Sigmoid colon (tissue), 6 donors: ENCODE measurements at regions not wholly inside any gene's neighbourhood (a gene's known extent, or its start where the extent isn't known, plus 50 kb on each side); places are given as distances from the start of the nearest gene placed in this dataset.

ENCODE experiments used
- DNase-seq: peaks from one replicate; pipeline ENCODE4 v3.0.0-alpha.2; 2019
- H3K27ac ChIP-seq, 4 donors: fragments of 200-600 bp; sonication (generic); one replicate each; pipeline ENCODE4 v1.5.1; 2016 to 2019; ENCODE audit warnings: mild to moderate bottlenecking in 1 of 4
- H3K27me3 ChIP-seq, 3 donors: fragments of 200-600 bp; sonication (generic); one replicate each; pipeline ENCODE4 v1.5.1; 2019; ENCODE audit warnings: mild to moderate bottlenecking in 1 of 3
- H3K36me3 ChIP-seq, 4 donors: fragments of 200-600 bp; sonication (generic); one replicate each; pipeline ENCODE4 v1.5.1; 2016 to 2019
- H3K4me1 ChIP-seq, 4 donors: fragments of 200-600 bp; sonication (generic); one replicate each; pipeline ENCODE4 v1.5.1; 2017 to 2019
- H3K4me3 ChIP-seq, 4 donors: fragments of 200-600 bp; sonication (generic); one replicate each; pipeline ENCODE4 v1.5.1; 2017 to 2019; ENCODE audit warnings: mild to moderate bottlenecking in 2 of 4, moderate library complexity in 1 of 4
- H3K9me3 ChIP-seq, 4 donors: fragments of 200-600 bp in 3 of 4; sonication (generic) in 3 of 4; one replicate each; pipeline versions ENCODE4 v1.5.1 to v1.6.1; 2013 to 2019
- EP300 ChIP-seq, 4 donors: sonication (generic); formaldehyde crosslinking; IDR thresholded peaks; one replicate each; pipeline ENCODE4 v1.6.1; 2017; ENCODE audit warnings: antibody characterized with exemption in 4 of 4
- POLR2A ChIP-seq, 2 donors: fragments of 450-650 bp; IDR thresholded peaks; one replicate each; pipeline ENCODE4 v1.6.1; 2016; ENCODE audit warnings: antibody characterized with exemption in 2 of 2, mild to moderate bottlenecking in 2 of 2, moderate library complexity in 2 of 2
- POLR2AphosphoS5 ChIP-seq, 4 donors: sonication (generic); formaldehyde crosslinking; IDR thresholded peaks; one replicate each; pipeline ENCODE4 v1.6.1; 2017; ENCODE audit warnings: antibody characterized with exemption in 4 of 4
- WGBS, 2 donors: extraction: QIAGEN DNeasy Blood & Tissue Kit; methylation state at CpG; one replicate each; pipeline ENCODE4 v1.1.7; 2013; 5-methylcytosine and 5-hydroxymethylcytosine counted together
- intact Hi-C: fragments of 100-400 bp; cut with DNase I; formaldehyde crosslinking; loops from one replicate; pipeline ENCODE4 v1.15.1; 2023
- TF ChIP-seq, protein P1 (sequence below), 4 experiments: fragments of 450-650 bp in 3 of 4; fragments of 200-600 bp in 1 of 4; IDR thresholded peaks; one replicate each; pipeline ENCODE4 v1.5.1; 2016 to 2019; ENCODE audit warnings: antibody characterized with exemption in 4 of 4, mild to moderate bottlenecking in 3 of 4, moderate library complexity in 2 of 4
- donor health status: healthy with polysubstance abuse.
- donor health status: healthy.

DNA sequence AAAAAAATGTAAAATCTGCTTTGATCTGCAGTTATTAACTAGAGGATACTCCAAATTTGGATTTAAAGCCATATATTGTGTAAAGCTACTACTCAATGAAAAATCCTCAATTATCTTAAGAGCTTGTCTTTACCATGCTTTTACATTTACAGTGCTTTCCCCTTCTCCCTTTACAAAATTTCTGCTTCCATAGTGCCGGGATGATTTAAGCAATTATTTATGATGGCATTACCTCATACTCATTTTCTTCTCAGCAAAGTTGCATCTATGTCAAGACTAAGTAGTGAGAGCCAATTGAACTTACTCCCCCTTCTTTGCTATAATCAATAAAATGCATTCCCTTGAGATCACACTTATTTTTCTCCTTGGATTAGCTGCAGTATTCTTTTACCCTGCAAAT is 505.4 kb upstream of the AGA start:
- no peaks in the 10 kb centered on the region for H3K4me1 ChIP-seq
- no peaks in the 10 kb centered on the region for H3K9me3 ChIP-seq
- H3K4me3 ChIP-seq: no peak overlapping the region
- no peaks in the 10 kb centered on the region for H3K36me3 ChIP-seq
- DNase-seq: no peak
- H3K27ac ChIP-seq: no peak overlapping the region
- intact Hi-C loops: no loop called here
- TF ChIP-seq, protein P1, sequence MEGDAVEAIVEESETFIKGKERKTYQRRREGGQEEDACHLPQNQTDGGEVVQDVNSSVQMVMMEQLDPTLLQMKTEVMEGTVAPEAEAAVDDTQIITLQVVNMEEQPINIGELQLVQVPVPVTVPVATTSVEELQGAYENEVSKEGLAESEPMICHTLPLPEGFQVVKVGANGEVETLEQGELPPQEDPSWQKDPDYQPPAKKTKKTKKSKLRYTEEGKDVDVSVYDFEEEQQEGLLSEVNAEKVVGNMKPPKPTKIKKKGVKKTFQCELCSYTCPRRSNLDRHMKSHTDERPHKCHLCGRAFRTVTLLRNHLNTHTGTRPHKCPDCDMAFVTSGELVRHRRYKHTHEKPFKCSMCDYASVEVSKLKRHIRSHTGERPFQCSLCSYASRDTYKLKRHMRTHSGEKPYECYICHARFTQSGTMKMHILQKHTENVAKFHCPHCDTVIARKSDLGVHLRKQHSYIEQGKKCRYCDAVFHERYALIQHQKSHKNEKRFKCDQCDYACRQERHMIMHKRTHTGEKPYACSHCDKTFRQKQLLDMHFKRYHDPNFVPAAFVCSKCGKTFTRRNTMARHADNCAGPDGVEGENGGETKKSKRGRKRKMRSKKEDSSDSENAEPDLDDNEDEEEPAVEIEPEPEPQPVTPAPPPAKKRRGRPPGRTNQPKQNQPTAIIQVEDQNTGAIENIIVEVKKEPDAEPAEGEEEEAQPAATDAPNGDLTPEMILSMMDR (IDR thresholded peaks at IDR 0.05): no peak
- no peak for TF ChIP-seq EP300 (IDR thresholded peaks at IDR 0.05)
- WGBS, 2 donors: 92 to 94% methylated on average over 1 of the region's 1 CpG
- no peaks in the 10 kb centered on the region for H3K27me3 ChIP-seq

GRCh38 chr4:177948853-177949252 is 506.6 kb upstream of the AGA start:
- DNase-seq: no peak
- Histone ChIP-seq H3K27ac (no peak overlapping the region), H3K4me1 (no peaks in the 10 kb centered on the region), H3K4me3 (no peak overlapping the region), H3K36me3 (no peaks in the 10 kb centered on the region), H3K9me3 (no peaks in the 10 kb centered on the region), H3K27me3 (no peaks in the 10 kb centered on the region)
- TF ChIP-seq POLR2A (IDR thresholded peaks at IDR 0.05): no peak
- TF ChIP-seq, protein P1 (IDR thresholded peaks at IDR 0.05): no peak
- TF ChIP-seq POLR2AphosphoS5 (IDR thresholded peaks at IDR 0.05): no peak
- TF ChIP-seq EP300 (IDR thresholded peaks at IDR 0.05): no peak
- 26 to 67% methylated on average over 4 of the region's 4 CpGs for WGBS, 2 donors
- intact Hi-C loops: no loop called here

DNA sequence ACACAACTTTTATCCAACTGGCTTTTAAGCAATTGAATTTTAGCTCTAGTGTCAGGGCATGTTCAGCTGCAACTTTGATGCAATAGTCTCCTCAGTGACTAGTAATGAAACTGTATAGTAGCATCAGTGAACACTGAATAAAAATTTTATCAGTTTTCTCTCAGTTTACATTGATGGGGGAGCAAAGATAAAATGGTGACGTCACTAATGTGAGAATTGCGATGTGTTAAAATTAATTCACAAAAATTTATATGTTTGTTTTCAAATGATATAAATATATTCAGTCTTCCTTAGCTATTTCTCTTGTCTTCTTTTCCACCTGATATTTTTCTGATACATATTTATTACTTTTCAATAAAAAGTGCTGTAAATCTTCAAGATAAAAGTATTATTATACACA is 508.8 kb upstream of the AGA start:
- 93 to 98% methylated on average over 2 of the region's 2 CpGs for WGBS, 2 donors
- intact Hi-C loops: no loop called here
- no peak for DNase-seq
- no peaks in the 10 kb centered on the region for H3K4me1 ChIP-seq
- no peak for TF ChIP-seq POLR2A (IDR thresholded peaks at IDR 0.05)
- TF ChIP-seq EP300 (IDR thresholded peaks at IDR 0.05): no peak
- TF ChIP-seq, protein P1 (IDR thresholded peaks at IDR 0.05): no peak
- no peak for TF ChIP-seq POLR2AphosphoS5 (IDR thresholded peaks at IDR 0.05)
- no peaks in the 10 kb centered on the region for H3K36me3 ChIP-seq
- no peaks in the 10 kb centered on the region for H3K9me3 ChIP-seq
- H3K27me3 ChIP-seq: no peaks in the 10 kb centered on the region
- no peak overlapping the region for H3K27ac ChIP-seq
- H3K4me3 ChIP-seq: no peak overlapping the region

DNA sequence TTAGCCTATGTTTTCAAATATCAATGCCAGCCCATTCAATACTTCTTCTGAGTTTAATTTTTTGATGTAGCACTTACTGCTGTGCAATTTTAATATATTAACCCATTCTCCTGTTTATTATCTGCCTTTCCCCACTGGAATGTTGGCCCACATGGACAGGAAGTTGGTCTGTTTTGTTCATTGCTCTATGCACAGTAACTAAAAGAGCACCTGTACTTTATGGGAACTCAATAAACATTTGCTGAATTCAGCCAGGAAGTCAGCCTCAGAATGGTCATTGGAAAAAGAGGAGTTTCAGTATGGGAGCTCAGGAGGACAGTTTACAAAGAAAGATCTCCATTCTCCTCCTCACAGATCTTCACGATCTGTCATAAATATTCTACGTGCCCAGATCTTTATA is 510.5 kb upstream of the AGA start:
- 71 to 76% methylated on average over 2 of the region's 2 CpGs for WGBS, 2 donors
- no peak for DNase-seq
- H3K27me3 ChIP-seq: no peaks in the 10 kb centered on the region
- H3K4me3 ChIP-seq: no peak overlapping the region
- no peak overlapping the region for H3K27ac ChIP-seq
- intact Hi-C loops: no loop called here
- H3K9me3 ChIP-seq: no peaks in the 10 kb centered on the region
- H3K4me1 ChIP-seq: no peaks in the 10 kb centered on the region
- H3K36me3 ChIP-seq: no peaks in the 10 kb centered on the region
- TF ChIP-seq EP300 (IDR thresholded peaks at IDR 0.05) (no peak), POLR2AphosphoS5 (IDR thresholded peaks at IDR 0.05) (no peak), POLR2A (IDR thresholded peaks at IDR 0.05) (no peak)
- TF ChIP-seq, protein P1 (IDR thresholded peaks at IDR 0.05): no peak

DNA sequence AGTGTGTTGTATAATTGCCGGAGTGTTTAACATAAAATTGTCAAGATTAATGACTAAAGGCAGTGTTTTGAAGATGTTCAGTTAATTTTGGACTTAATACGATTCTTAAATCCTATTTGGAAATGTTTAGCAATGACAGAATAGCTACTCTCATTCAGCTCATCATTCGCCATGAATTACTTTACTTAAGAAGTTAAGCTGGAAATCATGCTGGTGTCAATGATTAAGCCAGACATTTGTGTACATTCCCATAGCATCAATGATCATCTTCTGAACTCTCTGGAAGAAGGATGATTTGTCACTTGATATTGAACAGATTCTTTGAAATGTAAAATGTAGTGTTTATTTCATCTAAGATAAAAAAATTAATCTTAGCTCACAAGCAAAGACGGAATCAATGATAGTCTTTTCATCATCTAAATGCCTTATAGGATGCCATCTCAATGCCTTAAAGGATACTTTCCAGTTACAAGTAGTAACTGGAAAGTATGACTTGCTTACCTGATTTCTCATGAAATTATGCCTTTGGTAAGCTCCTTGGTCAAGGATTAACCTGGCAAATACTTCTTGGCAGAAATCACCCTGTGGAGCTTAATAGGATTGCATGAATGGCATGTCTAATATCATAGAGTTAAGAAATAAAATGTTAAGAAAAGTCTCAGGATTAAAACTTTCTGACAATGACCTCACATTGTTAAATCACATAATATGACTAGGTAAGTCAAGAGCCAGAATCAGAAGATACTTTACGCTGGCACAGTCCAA is 515.5 kb upstream of the AGA start:
- no peak for DNase-seq
- H3K4me3 ChIP-seq: no peak overlapping the region
- no peaks in the 10 kb centered on the region for H3K9me3 ChIP-seq
- no peaks in the 10 kb centered on the region for H3K4me1 ChIP-seq
- H3K27me3 ChIP-seq: no peaks in the 10 kb centered on the region
- TF ChIP-seq POLR2A (IDR thresholded peaks at IDR 0.05): no peak
- TF ChIP-seq, protein P1 (IDR thresholded peaks at IDR 0.05): no peak
- TF ChIP-seq EP300 (IDR thresholded peaks at IDR 0.05): no peak
- no peak for TF ChIP-seq POLR2AphosphoS5 (IDR thresholded peaks at IDR 0.05)
- no peaks in the 10 kb centered on the region for H3K36me3 ChIP-seq
- H3K27ac ChIP-seq: no peak overlapping the region
- WGBS, 2 donors: 86 to 93% methylated on average over 5 of the region's 5 CpGs
- intact Hi-C loops: no loop called here
